H9 (cell line): ENCODE measurements at regions not wholly inside any gene's neighbourhood (a gene's known extent, or its start where the extent isn't known, plus 50 kb on each side); places are given as distances from the start of the nearest gene placed in this dataset.

Experiments
- DNase-seq: peaks from one replicate; pipeline ENCODE4 v3.0.0-alpha.2; 2017
- H2AFZ ChIP-seq: one replicate; pipeline ENCODE4 v1.6.1; 2013; ENCODE audit warnings: mild to moderate bottlenecking, low read length, control low read depth, moderate library complexity
- H2AK5ac ChIP-seq: 2 replicates; pipeline ENCODE4 v1.6.1; 2013; ENCODE audit warnings: low read length, control low read depth, mixed read lengths; ENCODE audit not compliant: insufficient read length
- H2BK120ac ChIP-seq: one replicate; pipeline ENCODE4 v1.6.1; 2013; ENCODE audit warnings: low read depth, mild to moderate bottlenecking, low read length, control low read depth, inconsistent platforms; ENCODE audit not compliant: poor library complexity, severe bottlenecking
- H2BK12ac ChIP-seq: 2 replicates; pipeline ENCODE4 v1.6.1; 2013; ENCODE audit warnings: low read length, control low read depth, mixed read lengths, low read depth; ENCODE audit not compliant: insufficient read length
- H2BK15ac ChIP-seq: 2 replicates; pipeline ENCODE4 v1.6.1; 2013; ENCODE audit warnings: low read depth, low read length, control low read depth
- H2BK20ac ChIP-seq: one replicate; pipeline ENCODE4 v1.6.1; 2013; ENCODE audit warnings: low read depth, mild to moderate bottlenecking, low read length, control low read depth, inconsistent platforms; ENCODE audit not compliant: poor library complexity, severe bottlenecking
- H2BK5ac ChIP-seq: 2 replicates; pipeline ENCODE4 v1.6.1; 2013; ENCODE audit warnings: low read length, control low read depth, mixed read lengths; ENCODE audit not compliant: insufficient read length
- H3K14ac ChIP-seq: 2 replicates; pipeline ENCODE4 v1.6.1; 2013; ENCODE audit warnings: low read length, control low read depth; ENCODE audit not compliant: insufficient read depth
- H3K18ac ChIP-seq: 2 replicates; pipeline ENCODE4 v1.6.1; 2013; ENCODE audit warnings: low read depth, mild to moderate bottlenecking, mixed read lengths, low read length, control low read depth; ENCODE audit not compliant: insufficient read length
- H3K23ac ChIP-seq: 2 replicates; pipeline ENCODE4 v1.6.1; 2013; ENCODE audit warnings: low read length, control low read depth, mixed read lengths, low read depth; ENCODE audit not compliant: insufficient read length
- H3K23me2 ChIP-seq: 2 replicates; pipeline ENCODE4 v1.6.1; 2013; ENCODE audit warnings: low read depth, mild to moderate bottlenecking, mixed read lengths, low read length, control low read depth; ENCODE audit not compliant: insufficient read length, poor library complexity, severe bottlenecking
- H3K27ac ChIP-seq: 2 replicates; pipeline ENCODE4 v1.5.1; 2013; ENCODE audit warnings: low read length, control low read depth, mixed read lengths, low read depth; ENCODE audit not compliant: insufficient read length
- H3K27me3 ChIP-seq: 2 replicates; pipeline ENCODE4 v1.6.1; 2013; ENCODE audit warnings: low read length, control low read depth, inconsistent platforms; ENCODE audit not compliant: insufficient read depth
- H3K4ac ChIP-seq: 2 replicates; pipeline ENCODE4 v1.6.1; 2013; ENCODE audit warnings: low read depth, mild to moderate bottlenecking, control low read depth, inconsistent platforms, low read length, moderate library complexity
- H3K4me1 ChIP-seq: 2 replicates; pipeline ENCODE4 v1.6.1; 2013; ENCODE audit warnings: low read length, control low read depth, inconsistent platforms; ENCODE audit not compliant: insufficient read depth
- H3K4me2 ChIP-seq: 2 replicates; pipeline ENCODE4 v1.6.1; 2013; ENCODE audit warnings: low read length, control low read depth, mixed read lengths; ENCODE audit not compliant: insufficient read length, insufficient read depth
- H3K56ac ChIP-seq: 2 replicates; pipeline ENCODE4 v1.6.1; 2013; ENCODE audit warnings: low read depth, mild to moderate bottlenecking, mixed read lengths, low read length, control low read depth; ENCODE audit not compliant: insufficient read length
- H3K79me1 ChIP-seq: 2 replicates; pipeline ENCODE4 v1.6.1; 2013; ENCODE audit warnings: low read depth, mild to moderate bottlenecking, moderate library complexity, low read length, control low read depth, inconsistent platforms; ENCODE audit not compliant: insufficient read depth, poor library complexity, severe bottlenecking
- H3K79me2 ChIP-seq: 2 replicates; pipeline ENCODE4 v1.6.1; 2013; ENCODE audit warnings: low read length, control low read depth, inconsistent platforms; ENCODE audit not compliant: insufficient read depth
- H3K9ac ChIP-seq: 2 replicates; pipeline ENCODE4 v1.6.1; 2013; ENCODE audit warnings: low read length, control low read depth, mixed read lengths; ENCODE audit not compliant: insufficient read length; ENCODE audit errors: extremely low read depth
- H3K9me3 ChIP-seq: one replicate; pipeline ENCODE4 v1.6.1; 2013; ENCODE audit warnings: low read depth, low read length, inconsistent platforms; ENCODE audit not compliant: control insufficient read depth
- H3T11ph ChIP-seq: one replicate; pipeline ENCODE4 v1.6.1; 2013; ENCODE audit warnings: mild to moderate bottlenecking, low read length, control low read depth, inconsistent platforms
- H4K20me1 ChIP-seq: one replicate; pipeline ENCODE4 v1.6.1; 2013; ENCODE audit not compliant: control insufficient read depth, insufficient read length, insufficient read depth
- H4K5ac ChIP-seq: 2 replicates; pipeline ENCODE4 v1.6.1; 2013; ENCODE audit warnings: low read depth, mild to moderate bottlenecking, mixed read lengths, low read length, control low read depth; ENCODE audit not compliant: insufficient read length
- H4K8ac ChIP-seq: replicated peaks from 2 replicates; pipeline ENCODE4 v1.6.1; 2013; ENCODE audit warnings: low read length, control low read depth, mixed read lengths, low read depth; ENCODE audit not compliant: insufficient read length
- H4K91ac ChIP-seq: 2 replicates; pipeline ENCODE4 v1.6.1; 2013; ENCODE audit warnings: low read depth, mild to moderate bottlenecking, moderate library complexity, mixed read lengths, low read length, control low read depth; ENCODE audit not compliant: insufficient read length
- H3K27ac Mint-ChIP-seq, 3 experiments: 2 replicates in 2 of 3; 3 replicates in 1 of 3; pipeline ENCODE4 v1.8.0; 2020 to 2021; ENCODE audit warnings: mixed read lengths in 3 of 3, mild to moderate bottlenecking in 1 of 3, moderate library complexity in 1 of 3
- H3K27me3 Mint-ChIP-seq: 2 replicates; pipeline ENCODE4 v1.8.0; 2021; ENCODE audit warnings: low read depth, mild to moderate bottlenecking, moderate library complexity, mixed read lengths
- H3K36me3 Mint-ChIP-seq, 3 experiments: 2 replicates in 2 of 3; 3 replicates in 1 of 3; pipeline ENCODE4 v1.8.0; 2020 to 2021; ENCODE audit warnings: low read depth in 3 of 3, mixed read lengths in 3 of 3; ENCODE audit not compliant: insufficient read depth in 1 of 3
- H3K4me1 Mint-ChIP-seq, 2 experiments: 2 replicates each; pipeline ENCODE4 v1.8.0; 2020; ENCODE audit warnings: mixed read lengths in 2 of 2
- H3K4me3 Mint-ChIP-seq, 2 experiments: 2 replicates in 1 of 2; 3 replicates in 1 of 2; pipeline ENCODE4 v1.8.0; 2020 to 2021; ENCODE audit warnings: mild to moderate bottlenecking in 2 of 2, mixed read lengths in 2 of 2, moderate library complexity in 1 of 2
- H3K9me3 Mint-ChIP-seq, 2 experiments: 2 replicates in 1 of 2; 3 replicates in 1 of 2; pipeline ENCODE4 v1.8.0; 2020; ENCODE audit warnings: mild to moderate bottlenecking in 2 of 2, mixed read lengths in 2 of 2, moderate library complexity in 1 of 2
- CTCF ChIP-seq: fragments of 200-600 bp; sonication (generic); conservative IDR thresholded peaks from 3 replicates; pipeline ENCODE4 v1.8.0; 2021; ENCODE audit warnings: antibody characterized with exemption, mild to moderate bottlenecking
- WGBS: extraction: QIAGEN DNeasy Blood & Tissue Kit; methylation state at CpG from one replicate; pipeline ENCODE4 v1.1.7; 2013; ENCODE audit warnings: missing lambda C conversion rate, low lambda C conversion rate, mixed read lengths; ENCODE audit not compliant: insufficient read length; ENCODE audit errors: extremely low coverage; 5-methylcytosine and 5-hydroxymethylcytosine counted together

DNA sequence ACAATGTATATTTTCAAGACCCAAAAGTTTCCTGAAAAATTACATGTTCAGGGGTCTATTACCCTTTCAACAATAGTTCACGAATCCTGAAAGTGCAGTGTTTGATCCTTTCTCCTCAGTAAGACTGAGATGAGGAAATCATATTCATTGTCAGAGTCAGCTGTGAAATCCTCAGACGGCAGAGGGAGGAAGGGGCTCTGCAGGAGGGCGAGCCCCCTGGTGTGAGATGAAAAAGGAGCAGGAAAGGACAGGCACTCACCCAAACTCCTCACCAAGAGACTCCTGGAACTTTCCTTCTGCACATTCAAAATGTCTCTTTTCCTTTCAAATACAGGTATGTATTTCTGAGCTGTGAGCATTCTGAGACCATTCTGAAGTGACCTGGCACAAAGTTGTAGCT, 150.3 kb upstream of the HABP2 start:
- Histone ChIP-seq H3K9ac (no peak overlapping the region), H4K5ac (no peak overlapping the region), H3K79me1 (no peaks in the 10 kb centered on the region), H3T11ph (no peak overlapping the region), H4K8ac (no peak overlapping the region), H3K9me3 (no peaks in the 10 kb centered on the region), H3K23me2 (no peaks in the 10 kb centered on the region), H4K91ac (no peak overlapping the region), H2BK5ac (no peak overlapping the region), H2BK12ac (no peak overlapping the region), H4K20me1 (no peaks in the 10 kb centered on the region), H3K18ac (no peak overlapping the region), H3K79me2 (no peaks in the 10 kb centered on the region), H2AK5ac (no peak overlapping the region), H3K56ac (no peak overlapping the region), H2BK120ac (no peak overlapping the region), H3K4me2 (no peak overlapping the region), H2BK15ac (no peak overlapping the region), H2AFZ (no peak overlapping the region), H3K14ac (no peak overlapping the region), H3K4me1 (peaks cover 8% of the 10 kb centered on the region; the same call in 1 of the 2 replicates), H3K27me3 (no peaks in the 10 kb centered on the region; the same call in 1 of the 2 replicates), H3K27ac (no peak overlapping the region), H3K23ac (no peak overlapping the region), H2BK20ac (no peak overlapping the region), H3K4ac (no peak overlapping the region)
- Mint-ChIP-seq H3K9me3 (no peaks in the 10 kb centered on the region; a peak in 1 of 5 replicates), H3K4me1 (peaks cover 16 to 28% of the 10 kb centered on the region in 2 experiments), H3K27ac (no peak overlapping the region), H3K36me3 (no peaks in the 10 kb centered on the region; a peak in 2 of 7 replicates), H3K4me3 (no peak overlapping the region), H3K27me3 (peaks cover 28% of the 10 kb centered on the region)
- WGBS = no CpG with 5 or more reads among the region's 3 CpGs
- TF ChIP-seq CTCF = no peak
- DNase-seq = no peak
